ENCODE measurements at regions not wholly inside any gene's neighbourhood (a gene's known extent, or its start where the extent isn't known, plus 50 kb on each side); places are given as distances from the start of the nearest gene placed in this dataset.

DNA sequence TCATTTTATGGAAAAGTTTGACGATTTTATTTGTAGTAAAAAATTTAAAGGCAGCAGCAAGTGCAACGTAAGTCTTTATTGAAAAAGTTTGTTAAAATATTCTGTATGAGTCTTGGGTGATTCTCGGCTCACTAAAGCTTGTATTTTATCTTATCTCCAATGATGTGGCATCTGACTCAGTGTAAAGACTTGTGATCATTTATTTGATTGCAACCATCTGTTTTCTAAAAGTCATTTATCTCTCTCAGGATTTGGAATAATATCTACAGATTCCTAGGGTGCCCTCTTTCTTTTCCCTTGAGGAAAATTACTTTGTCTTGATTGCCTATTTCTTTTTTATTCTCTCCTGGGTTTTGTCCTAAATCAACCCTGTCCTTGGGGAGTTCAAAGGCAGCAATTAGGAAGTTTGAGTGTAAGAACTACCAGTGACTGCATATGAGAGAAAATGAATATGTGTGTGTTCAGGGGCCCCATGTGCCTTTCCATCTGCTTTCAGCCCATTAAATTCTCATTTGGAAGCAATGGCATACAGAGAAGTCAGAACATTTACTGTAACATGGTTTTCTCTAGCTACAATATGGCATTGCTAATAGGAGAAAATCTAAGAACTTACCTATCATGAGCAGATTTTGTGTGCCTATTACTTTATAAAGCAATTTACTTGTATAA, 575.0 kb upstream of the CHRM3 start:
- H3K4me3 ChIP-seq (ENCODE audit: low read depth, low read length), result no peak overlapping the region
- TF ChIP-seq, protein P1, sequence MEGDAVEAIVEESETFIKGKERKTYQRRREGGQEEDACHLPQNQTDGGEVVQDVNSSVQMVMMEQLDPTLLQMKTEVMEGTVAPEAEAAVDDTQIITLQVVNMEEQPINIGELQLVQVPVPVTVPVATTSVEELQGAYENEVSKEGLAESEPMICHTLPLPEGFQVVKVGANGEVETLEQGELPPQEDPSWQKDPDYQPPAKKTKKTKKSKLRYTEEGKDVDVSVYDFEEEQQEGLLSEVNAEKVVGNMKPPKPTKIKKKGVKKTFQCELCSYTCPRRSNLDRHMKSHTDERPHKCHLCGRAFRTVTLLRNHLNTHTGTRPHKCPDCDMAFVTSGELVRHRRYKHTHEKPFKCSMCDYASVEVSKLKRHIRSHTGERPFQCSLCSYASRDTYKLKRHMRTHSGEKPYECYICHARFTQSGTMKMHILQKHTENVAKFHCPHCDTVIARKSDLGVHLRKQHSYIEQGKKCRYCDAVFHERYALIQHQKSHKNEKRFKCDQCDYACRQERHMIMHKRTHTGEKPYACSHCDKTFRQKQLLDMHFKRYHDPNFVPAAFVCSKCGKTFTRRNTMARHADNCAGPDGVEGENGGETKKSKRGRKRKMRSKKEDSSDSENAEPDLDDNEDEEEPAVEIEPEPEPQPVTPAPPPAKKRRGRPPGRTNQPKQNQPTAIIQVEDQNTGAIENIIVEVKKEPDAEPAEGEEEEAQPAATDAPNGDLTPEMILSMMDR (IDR thresholded peaks at IDR 0.05; ENCODE audit: borderline replicate concordance, insufficient read depth, low read depth, low read length), result no peak

GRCh38 chr1:238790882-238791281, 595.5 kb upstream of the CHRM3 start:
- TF ChIP-seq, protein P1 (IDR thresholded peaks at IDR 0.05; ENCODE audit: borderline replicate concordance, insufficient read depth, low read depth, low read length), result no peak
- no peak overlapping the region for H3K4me3 ChIP-seq (ENCODE audit: low read depth, low read length)

DNA sequence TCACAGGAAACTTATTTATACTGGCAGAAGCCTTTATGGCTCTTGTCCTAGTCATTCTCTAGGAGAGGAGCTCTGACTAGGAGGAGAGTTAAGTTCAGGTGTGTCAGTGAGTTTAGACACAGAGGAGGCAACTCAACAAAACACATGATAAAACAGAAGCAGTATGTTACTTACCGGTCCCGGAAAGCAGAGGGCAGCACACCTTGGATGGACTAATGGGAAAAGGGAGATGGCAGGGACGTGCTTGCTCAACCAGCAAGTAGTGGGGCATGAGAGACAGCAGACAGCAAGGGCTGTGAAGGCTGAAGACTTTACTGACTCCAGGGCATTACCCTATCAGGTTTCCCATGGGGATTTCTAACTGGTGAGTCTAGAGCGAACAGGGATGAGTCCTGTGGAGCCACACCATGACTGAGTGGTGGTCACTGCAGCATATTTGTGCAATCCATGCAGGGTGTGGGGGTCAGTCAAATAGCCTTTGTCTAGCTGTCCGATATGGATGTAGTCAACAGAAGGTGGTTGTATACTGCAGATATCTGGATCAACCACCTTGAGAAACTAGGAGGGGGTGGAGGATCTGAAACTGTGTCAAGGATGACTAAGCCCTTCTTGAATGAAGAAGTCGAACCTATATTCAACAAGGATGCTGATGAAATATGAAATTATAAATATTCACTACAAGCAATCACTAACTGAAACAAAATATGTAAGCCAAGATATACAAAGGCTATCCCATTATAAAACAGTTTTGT, 596.3 kb upstream of the CHRM3 start:
- no peak overlapping the region for H3K4me3 ChIP-seq (ENCODE audit: low read depth, low read length)
- TF ChIP-seq, protein P1 (IDR thresholded peaks at IDR 0.05; ENCODE audit: borderline replicate concordance, insufficient read depth, low read depth, low read length), result no peak

DNA sequence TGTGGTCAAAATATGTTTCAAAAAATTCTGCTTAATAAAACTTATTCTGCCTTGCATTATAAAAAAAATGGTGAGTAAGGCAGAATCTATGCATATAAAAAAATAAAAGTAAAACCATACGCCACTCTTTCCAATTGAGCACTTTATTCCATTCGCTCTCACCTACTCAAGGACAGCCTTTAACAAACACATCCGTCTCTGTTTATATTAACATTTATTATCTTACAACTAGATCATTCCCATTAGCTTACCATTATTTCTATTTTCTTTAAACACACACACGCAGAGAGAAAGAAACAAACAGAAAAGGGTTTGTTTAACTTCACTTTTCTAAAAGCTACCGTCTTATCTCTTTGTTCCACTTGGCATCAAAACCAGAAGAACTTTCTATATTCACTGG, 598.9 kb upstream of the CHRM3 start:
- TF ChIP-seq, protein P1 (IDR thresholded peaks at IDR 0.05; ENCODE audit: borderline replicate concordance, insufficient read depth, low read depth, low read length), result no peak
- no peak overlapping the region for H3K4me3 ChIP-seq (ENCODE audit: low read depth, low read length)

DNA sequence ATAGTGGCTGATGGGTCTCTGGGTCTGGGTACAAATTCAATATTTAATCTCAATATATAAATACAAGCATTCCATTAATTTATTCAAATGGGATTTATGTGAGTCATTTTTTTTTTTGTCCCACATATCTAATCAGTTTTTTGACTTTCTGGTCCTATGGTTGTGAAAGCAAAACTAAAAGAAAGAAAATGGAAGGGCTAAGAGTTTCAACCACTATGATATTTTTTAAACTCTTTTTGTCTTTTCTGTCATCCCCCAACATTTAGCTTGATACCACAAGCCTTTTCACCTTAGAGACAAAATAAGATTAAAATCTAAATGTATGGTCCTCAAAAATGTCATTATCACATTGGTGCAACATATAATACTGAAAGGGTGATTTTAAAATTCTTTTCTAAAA, 602.7 kb upstream of the CHRM3 start:
- no peak overlapping the region for H3K4me3 ChIP-seq (ENCODE audit: low read depth, low read length)
- TF ChIP-seq, protein P1 (IDR thresholded peaks at IDR 0.05; ENCODE audit: borderline replicate concordance, insufficient read depth, low read depth, low read length), result no peak

DNA sequence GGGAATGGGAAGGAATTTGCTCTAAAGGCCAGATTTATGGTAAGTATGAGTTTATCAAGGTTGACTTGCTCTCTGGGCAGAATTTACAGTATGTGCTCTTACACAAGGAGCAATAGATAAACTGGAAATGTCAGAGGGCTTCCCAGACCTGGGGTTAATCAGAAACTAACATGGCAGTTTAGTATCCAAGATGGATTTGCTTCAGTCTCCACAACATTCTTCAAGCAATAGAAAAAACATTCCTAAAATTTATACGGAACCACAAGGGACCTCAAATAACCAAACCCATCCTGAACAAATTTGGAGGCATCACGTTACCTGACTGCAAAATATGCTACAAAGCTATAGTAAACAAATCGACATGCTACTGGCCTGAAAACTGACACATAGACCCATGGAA, 606.7 kb upstream of the CHRM3 start:
- H3K4me3 ChIP-seq (ENCODE audit: low read depth, low read length), result no peak overlapping the region
- TF ChIP-seq, protein P1 (IDR thresholded peaks at IDR 0.05; ENCODE audit: borderline replicate concordance, insufficient read depth, low read depth, low read length), result no peak

DNA sequence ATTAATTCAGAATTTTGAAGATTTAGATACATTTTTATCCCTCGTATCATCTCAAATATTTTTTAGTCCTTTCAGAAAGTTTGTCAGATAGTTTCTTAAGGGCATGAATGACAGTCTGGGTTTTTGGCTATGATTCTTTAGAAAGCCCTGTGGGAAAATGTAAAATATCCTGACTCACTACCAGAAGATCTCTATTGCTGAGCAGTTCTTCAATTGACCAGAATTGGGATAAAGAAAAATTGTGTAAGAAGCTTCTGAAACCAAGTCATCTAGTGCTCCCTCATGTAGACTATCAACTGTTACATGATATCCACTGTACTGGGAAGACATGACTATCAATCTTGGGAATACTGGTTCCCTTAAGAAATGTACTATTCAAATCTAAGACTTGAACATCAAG, 608.3 kb upstream of the CHRM3 start:
- H3K4me3 ChIP-seq (ENCODE audit: low read depth, low read length), result no peak overlapping the region
- TF ChIP-seq, protein P1 (IDR thresholded peaks at IDR 0.05; ENCODE audit: borderline replicate concordance, insufficient read depth, low read depth, low read length), result no peak

All from GM12875 (cell line).